ENCODE measurements at regions not wholly inside any gene's neighbourhood (a gene's known extent, or its start where the extent isn't known, plus 50 kb on each side); places are given as distances from the start of the nearest gene placed in this dataset.
A peak's percentile ranks its signal among the peaks of the same experiment; 100 is the strongest.

DNA sequence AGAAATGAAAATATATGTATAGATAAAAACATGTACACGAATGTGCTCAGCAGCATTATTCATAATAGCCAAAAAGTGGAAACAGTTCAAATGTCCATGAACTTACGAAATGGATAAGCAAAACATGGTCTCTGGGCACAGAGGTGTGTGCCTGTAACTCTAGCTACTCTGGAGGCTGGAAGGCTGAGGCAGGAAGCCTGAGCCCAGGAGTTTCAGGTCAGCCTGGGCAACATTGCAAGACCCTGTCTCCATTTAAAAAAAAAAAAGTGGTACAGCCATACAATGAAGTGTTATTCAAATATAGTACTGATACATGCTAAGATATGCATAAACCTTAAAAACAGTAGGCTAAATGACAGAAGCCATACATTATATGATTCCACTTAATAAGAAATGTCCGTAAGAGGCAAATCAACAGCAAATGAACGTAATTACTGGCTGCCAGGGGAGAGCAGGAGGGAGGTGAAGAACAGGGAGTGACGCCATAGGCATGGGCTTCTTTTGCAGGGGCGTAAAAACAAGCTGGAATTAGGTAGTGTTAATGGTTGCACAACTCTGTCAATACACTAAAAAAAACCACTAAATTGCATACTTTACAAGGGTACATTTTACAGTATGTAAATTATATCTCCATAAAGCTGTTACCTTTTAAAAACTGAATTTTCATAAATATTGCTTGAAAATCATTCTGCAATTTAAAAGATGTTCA is 87.2 kb upstream of the PLEKHM1 start:
- Mint-ChIP-seq H3K4me3 (no peak overlapping the region), H3K36me3 (ENCODE audit: low read depth) (peaks cover 23% of the 10 kb centered on the region), H3K4me1 (peaks cover 32% of the 10 kb centered on the region), H3K27me3 (ENCODE audit: low read depth) (no peaks in the 10 kb centered on the region), H3K9me3 (no peaks in the 10 kb centered on the region), H3K27ac (no peak overlapping the region)
- TF ChIP-seq, protein P1, sequence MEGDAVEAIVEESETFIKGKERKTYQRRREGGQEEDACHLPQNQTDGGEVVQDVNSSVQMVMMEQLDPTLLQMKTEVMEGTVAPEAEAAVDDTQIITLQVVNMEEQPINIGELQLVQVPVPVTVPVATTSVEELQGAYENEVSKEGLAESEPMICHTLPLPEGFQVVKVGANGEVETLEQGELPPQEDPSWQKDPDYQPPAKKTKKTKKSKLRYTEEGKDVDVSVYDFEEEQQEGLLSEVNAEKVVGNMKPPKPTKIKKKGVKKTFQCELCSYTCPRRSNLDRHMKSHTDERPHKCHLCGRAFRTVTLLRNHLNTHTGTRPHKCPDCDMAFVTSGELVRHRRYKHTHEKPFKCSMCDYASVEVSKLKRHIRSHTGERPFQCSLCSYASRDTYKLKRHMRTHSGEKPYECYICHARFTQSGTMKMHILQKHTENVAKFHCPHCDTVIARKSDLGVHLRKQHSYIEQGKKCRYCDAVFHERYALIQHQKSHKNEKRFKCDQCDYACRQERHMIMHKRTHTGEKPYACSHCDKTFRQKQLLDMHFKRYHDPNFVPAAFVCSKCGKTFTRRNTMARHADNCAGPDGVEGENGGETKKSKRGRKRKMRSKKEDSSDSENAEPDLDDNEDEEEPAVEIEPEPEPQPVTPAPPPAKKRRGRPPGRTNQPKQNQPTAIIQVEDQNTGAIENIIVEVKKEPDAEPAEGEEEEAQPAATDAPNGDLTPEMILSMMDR (IDR thresholded peaks at IDR 0.05; ENCODE audit: unreplicated experiment in 3 of 3): no peak

DNA sequence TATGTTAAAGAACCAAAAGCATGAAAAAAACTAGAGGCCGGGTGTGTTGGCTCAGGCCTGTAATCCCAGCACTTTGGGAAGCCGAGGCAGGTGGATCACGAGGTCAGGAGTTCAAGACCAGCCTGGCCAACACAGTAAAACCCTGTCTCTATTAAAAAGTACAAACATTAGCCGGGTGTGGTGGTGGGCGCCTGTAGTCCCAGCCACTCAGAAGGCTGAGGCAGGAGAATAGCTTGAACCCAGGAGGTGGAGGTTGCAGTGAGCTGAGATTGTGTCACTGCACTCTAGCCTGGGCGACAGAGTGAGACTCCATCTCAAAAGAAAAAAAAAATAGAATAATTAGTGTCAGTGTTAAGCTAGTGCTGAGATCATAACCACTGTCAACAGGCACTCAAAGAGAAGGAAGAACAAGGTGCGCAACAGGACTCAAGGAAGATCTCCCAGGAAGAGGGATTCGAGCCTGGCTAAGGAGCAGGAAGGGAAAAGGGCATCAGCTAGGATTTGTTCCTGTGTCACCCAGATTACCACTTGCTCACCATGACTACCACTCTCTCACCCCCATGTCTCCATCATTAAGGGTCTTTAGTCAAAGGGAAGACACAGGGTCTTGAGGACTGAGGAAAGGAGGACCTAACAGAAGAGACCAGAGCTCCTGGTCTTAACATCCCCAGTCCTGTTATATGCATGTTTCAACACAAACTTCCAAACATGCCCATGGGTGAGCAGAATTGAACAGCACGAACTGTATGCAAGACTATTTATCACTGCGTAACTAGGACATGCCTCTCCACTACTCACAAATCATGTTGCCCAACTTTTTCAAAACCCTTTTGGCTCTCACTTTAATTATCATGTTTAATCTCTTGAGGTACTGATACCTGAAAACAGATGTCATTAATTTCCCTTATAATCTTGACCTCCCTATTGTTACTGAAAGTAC is 88.3 kb upstream of the PLEKHM1 start:
- no peak overlapping the region for H3K4me3 Mint-ChIP-seq
- H3K27me3 Mint-ChIP-seq (ENCODE audit: low read depth): no peaks in the 10 kb centered on the region
- H3K36me3 Mint-ChIP-seq (ENCODE audit: low read depth): peaks cover 27% of the 10 kb centered on the region
- H3K9me3 Mint-ChIP-seq: no peaks in the 10 kb centered on the region
- H3K4me1 Mint-ChIP-seq: peaks cover 40% of the 10 kb centered on the region
- TF ChIP-seq, protein P1 (IDR thresholded peaks at IDR 0.05; ENCODE audit: unreplicated experiment in 3 of 3): no peak
- H3K27ac Mint-ChIP-seq: no peak overlapping the region

DNA sequence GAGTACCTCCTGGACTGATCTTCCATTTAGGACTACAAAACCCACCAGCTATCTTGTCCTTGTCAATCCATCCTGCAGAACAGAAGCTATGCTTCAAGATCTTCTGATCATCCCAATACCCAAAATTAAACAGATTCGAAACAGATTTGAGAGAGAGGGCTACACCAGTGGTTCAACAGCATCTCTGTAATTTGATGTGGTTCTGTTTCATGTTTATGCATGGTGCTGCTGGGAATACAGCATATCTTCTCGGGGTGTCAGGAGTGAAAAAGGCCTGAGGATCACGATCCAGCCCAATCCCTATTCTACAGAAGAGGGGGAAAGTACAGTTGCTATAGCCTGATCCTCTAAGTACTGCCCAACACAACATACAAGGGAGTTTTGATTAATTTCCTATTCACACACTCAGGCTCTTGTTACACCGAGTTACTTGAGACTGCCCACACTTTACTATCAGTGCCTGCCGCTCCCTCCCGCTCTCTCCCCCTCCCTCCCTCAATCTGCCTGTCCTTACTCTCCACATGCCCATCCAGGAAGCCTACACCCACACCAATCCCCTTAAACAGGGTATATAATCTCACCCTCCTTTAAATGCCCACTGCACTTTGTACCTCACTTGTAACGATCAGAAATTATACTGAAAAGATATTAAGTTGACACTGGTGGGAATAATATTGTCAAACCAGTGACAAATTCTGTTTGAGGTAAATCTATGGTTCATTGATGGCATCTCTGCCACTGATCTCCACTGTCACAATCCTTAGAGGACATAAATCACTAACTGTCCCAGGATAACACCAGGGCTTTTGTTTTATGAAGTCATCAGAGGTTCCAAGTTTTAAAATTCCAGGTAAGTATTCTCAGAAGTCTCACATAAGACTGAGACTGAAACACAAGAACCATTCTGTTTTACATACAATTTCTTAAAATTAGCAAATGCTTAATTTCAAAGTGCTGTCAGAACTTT is 89.3 kb upstream of the PLEKHM1 start:
- Mint-ChIP-seq H3K27ac (no peak overlapping the region), H3K27me3 (ENCODE audit: low read depth) (no peaks in the 10 kb centered on the region), H3K36me3 (ENCODE audit: low read depth) (peaks cover 27% of the 10 kb centered on the region), H3K4me1 (peaks cover 36% of the 10 kb centered on the region), H3K4me3 (peak overlapping the region in 1 of 3 experiments; percentile 19), H3K9me3 (no peaks in the 10 kb centered on the region)
- TF ChIP-seq, protein P1 (IDR thresholded peaks at IDR 0.05; ENCODE audit: unreplicated experiment in 3 of 3): no peak

DNA sequence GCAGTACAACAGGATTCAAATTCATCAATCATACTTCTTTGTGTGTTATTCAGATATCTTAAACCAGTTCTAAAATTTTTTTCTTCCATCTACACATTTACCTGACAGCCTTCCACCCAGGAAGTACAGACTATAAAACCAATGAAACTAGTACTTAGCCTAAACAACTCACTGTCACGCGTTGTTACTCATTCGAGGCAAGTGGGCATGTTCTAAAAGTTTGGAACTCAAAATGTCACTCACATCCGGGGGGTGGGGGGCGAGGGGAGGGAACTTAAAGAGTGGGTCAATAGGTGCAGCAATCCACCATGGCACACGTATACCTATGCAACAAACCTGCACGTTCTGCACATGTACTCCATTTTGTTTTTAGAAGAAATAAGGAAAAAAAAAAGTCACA is 90.4 kb upstream of the PLEKHM1 start:
- peaks cover 29% of the 10 kb centered on the region for H3K36me3 Mint-ChIP-seq (ENCODE audit: low read depth)
- no peak overlapping the region for H3K4me3 Mint-ChIP-seq
- TF ChIP-seq, protein P1 (IDR thresholded peaks at IDR 0.05; ENCODE audit: unreplicated experiment in 3 of 3): no peak
- peaks cover 33% of the 10 kb centered on the region for H3K4me1 Mint-ChIP-seq
- no peak overlapping the region for H3K27ac Mint-ChIP-seq
- H3K27me3 Mint-ChIP-seq (ENCODE audit: low read depth): peaks cover 6% of the 10 kb centered on the region
- no peaks in the 10 kb centered on the region for H3K9me3 Mint-ChIP-seq

DNA sequence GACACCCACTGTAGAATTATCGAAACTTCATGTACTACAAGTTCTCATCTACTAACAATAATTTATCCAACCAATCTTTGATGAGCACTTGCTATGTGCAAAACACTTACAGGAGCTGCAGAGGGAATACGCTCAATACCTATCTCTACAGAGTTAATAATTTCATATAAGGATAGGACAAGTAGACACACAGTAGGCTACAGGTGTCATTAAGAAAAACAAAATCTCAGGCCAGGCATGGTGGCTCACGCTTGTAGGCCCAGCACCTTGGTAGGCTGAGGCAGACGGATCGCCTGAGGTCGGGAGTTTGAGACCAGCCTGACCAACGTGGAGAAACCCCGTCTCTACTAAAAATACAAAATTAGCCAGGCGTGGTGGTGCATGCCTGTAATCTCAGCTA is 91.3 kb upstream of the PLEKHM1 start:
- TF ChIP-seq, protein P1 (IDR thresholded peaks at IDR 0.05; ENCODE audit: unreplicated experiment in 3 of 3): no peak
- peaks cover 6% of the 10 kb centered on the region for H3K27me3 Mint-ChIP-seq (ENCODE audit: low read depth)
- no peaks in the 10 kb centered on the region for H3K9me3 Mint-ChIP-seq
- no peak overlapping the region for H3K27ac Mint-ChIP-seq
- H3K36me3 Mint-ChIP-seq (ENCODE audit: low read depth): peaks cover 25% of the 10 kb centered on the region
- peaks cover 33% of the 10 kb centered on the region for H3K4me1 Mint-ChIP-seq
- H3K4me3 Mint-ChIP-seq: peak overlapping the region; percentile 10 to 63 (median 53)
